Lung (tissue), 11 donors: ENCODE measurements at regions not wholly inside any gene's neighbourhood (a gene's known extent, or its start where the extent isn't known, plus 50 kb on each side); places are given as distances from the start of the nearest gene placed in this dataset.

Source experiments
- ATAC-seq: fragments of 200-7000 bp; cut with Tn5 transposase; one replicate; pipeline ENCODE4 v1.9.1; 2020; ENCODE audit warnings: moderate number of reproducible peaks; ENCODE audit not compliant: insufficient read depth, low FRiP score
- DNase-seq, 3 donors: peaks; one replicate each; pipeline ENCODE4 v3.0.0-alpha.2; 2013 to 2017
- H3K27ac ChIP-seq, 2 donors: one replicate each; pipeline ENCODE4 v1.5.1; 2013; ENCODE audit warnings: mild to moderate bottlenecking in 2 of 2, moderate library complexity in 2 of 2, control low read depth in 1 of 2, inconsistent platforms in 1 of 2, low read depth in 1 of 2, low read length in 1 of 2
- H3K27me3 ChIP-seq, 3 donors: one replicate each; pipeline ENCODE4 v1.5.1; 2013; ENCODE audit warnings: low read length in 2 of 3; ENCODE audit not compliant: control insufficient read depth in 3 of 3, insufficient read depth in 3 of 3
- H3K36me3 ChIP-seq, 4 donors: one replicate each; pipeline ENCODE4 v1.5.1; 2013; ENCODE audit warnings: low read length in 4 of 4, mild to moderate bottlenecking in 1 of 4, moderate library complexity in 1 of 4; ENCODE audit not compliant: control insufficient read depth in 4 of 4, insufficient read depth in 4 of 4
- H3K4me1 ChIP-seq, 5 donors: one replicate each; pipeline ENCODE4 v1.5.1; 2013; ENCODE audit warnings: low read length in 5 of 5, mild to moderate bottlenecking in 2 of 5, moderate library complexity in 1 of 5; ENCODE audit not compliant: control insufficient read depth in 5 of 5, insufficient read depth in 5 of 5
- H3K4me3 ChIP-seq: one replicate; pipeline ENCODE4 v1.5.1; 2013; ENCODE audit warnings: mild to moderate bottlenecking, control low read depth, moderate library complexity
- H3K9ac ChIP-seq, 2 donors: one replicate each; pipeline ENCODE4 v1.5.1; 2013; ENCODE audit warnings: low read length in 2 of 2, control low read depth in 1 of 2; ENCODE audit not compliant: insufficient read depth in 1 of 2
- H3K9me3 ChIP-seq, 4 donors: one replicate each; pipeline ENCODE4 v1.5.1; 2013; ENCODE audit warnings: low read length in 3 of 4, mild to moderate bottlenecking in 1 of 4, moderate library complexity in 1 of 4; ENCODE audit not compliant: control insufficient read depth in 4 of 4, insufficient read depth in 3 of 4
- WGBS, 2 donors: extraction: QIAGEN DNeasy Blood & Tissue Kit; methylation state at CpG; one replicate each; pipeline ENCODE4 v1.1.7; 2013; 5-methylcytosine and 5-hydroxymethylcytosine counted together
- TF ChIP-seq, protein P1 (sequence below): IDR thresholded peaks from 2 replicates; pipeline ENCODE4 v1.5.1; 2012; ENCODE audit warnings: mild to moderate bottlenecking; ENCODE audit errors: control extremely low read depth, extremely low read depth
- donor health status: control.
- donor health status: control.
- donor health status: Bipolar disorder and iron deficiency.
- donor health status: healthy.
- donor health status: DM: yes; HTN: yes; CAD: no.

DNA sequence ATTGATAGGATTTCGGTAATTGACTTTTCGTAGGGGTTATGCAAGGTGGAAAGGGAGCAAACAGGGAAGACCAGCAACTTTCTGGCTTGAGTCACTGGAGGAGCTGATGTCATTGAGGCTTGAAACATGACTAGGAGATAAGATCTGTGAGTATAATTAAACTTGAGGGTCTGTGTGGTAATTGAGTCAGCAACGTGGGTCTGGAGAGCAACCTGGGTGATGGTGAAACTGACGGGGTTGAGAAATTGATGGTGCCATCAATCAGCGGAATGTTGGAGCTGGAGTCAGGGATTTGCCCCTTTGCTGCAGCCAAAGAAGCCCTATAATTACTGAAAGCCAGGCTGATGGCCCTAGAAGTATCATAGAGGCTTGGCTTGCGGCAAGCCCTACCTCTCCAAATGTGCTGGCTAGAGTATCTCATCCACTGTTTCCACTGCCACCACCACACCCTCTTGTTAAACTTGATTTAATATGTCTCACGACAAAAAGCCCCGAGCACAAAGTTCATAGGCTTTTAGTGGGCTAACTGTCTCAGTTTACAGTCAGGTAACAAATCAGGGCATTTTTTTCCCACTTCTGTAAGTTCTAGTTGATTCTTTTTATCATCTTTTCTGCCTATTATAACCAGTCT, 186.9 kb upstream of the ELAC2 start:
- 76 to 78% methylated on average over 8 of the region's 8 CpGs for WGBS, 2 donors
- Histone ChIP-seq H3K27me3 (no peaks in the 10 kb centered on the region), H3K9me3 (no peaks in the 10 kb centered on the region), H3K36me3 (no peaks in the 10 kb centered on the region), H3K27ac (no peak overlapping the region), H3K4me1 (peaks cover 0 to 2% (median 0%) of the 10 kb centered on the region in 5 donors), H3K4me3 (no peak overlapping the region), H3K9ac (no peak overlapping the region)
- ATAC-seq (no peak), DNase-seq (no peak)
- TF ChIP-seq, protein P1, sequence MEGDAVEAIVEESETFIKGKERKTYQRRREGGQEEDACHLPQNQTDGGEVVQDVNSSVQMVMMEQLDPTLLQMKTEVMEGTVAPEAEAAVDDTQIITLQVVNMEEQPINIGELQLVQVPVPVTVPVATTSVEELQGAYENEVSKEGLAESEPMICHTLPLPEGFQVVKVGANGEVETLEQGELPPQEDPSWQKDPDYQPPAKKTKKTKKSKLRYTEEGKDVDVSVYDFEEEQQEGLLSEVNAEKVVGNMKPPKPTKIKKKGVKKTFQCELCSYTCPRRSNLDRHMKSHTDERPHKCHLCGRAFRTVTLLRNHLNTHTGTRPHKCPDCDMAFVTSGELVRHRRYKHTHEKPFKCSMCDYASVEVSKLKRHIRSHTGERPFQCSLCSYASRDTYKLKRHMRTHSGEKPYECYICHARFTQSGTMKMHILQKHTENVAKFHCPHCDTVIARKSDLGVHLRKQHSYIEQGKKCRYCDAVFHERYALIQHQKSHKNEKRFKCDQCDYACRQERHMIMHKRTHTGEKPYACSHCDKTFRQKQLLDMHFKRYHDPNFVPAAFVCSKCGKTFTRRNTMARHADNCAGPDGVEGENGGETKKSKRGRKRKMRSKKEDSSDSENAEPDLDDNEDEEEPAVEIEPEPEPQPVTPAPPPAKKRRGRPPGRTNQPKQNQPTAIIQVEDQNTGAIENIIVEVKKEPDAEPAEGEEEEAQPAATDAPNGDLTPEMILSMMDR, result no peak

DNA sequence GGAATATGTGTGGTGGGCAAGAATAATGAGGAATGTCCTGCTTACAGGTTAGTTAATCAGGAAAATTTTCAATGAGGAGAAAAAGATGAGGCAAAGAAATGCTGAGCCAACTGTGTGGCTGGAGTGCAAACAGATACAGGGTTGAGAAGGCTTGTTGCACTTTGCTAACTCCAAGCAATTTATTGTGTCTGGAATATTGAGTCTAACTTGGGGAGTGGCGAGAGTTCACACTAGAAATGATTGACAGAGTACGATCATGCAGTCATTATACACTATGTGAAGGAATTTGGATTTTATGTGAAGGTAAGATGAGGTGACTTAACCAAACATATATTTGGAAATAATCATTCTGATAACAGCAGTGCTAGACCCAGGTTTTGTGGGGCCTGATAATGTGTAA, 185.0 kb upstream of the ELAC2 start:
- Histone ChIP-seq H3K27me3 (no peaks in the 10 kb centered on the region), H3K9me3 (no peaks in the 10 kb centered on the region), H3K27ac (no peak overlapping the region), H3K4me3 (no peak overlapping the region), H3K9ac (no peak overlapping the region), H3K4me1 (peaks cover 0 to 2% (median 0%) of the 10 kb centered on the region in 5 donors), H3K36me3 (no peaks in the 10 kb centered on the region)
- no peak for ATAC-seq
- no peak for DNase-seq
- TF ChIP-seq, protein P1, result no peak
- WGBS, 2 donors, result 94 to 95% methylated on average over 2 of the region's 2 CpGs

DNA sequence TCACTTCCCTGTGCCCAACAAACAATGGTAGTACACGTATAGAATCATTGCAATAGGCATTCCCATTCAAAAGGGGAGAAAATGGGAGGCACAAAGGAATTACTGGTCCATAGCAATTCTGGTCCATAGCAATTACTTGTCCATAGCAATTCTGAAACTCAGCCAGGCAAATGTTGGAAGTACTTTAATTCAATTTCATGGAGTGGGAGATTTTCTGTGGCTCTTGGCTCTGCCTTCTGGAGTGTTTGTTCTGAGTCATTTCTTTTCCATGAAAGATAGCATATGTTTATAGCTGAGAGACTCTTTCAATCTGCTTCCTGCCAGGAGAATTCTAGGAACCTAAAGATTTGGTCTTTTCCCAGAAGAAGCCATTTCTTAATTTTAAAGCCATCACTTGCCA, 182.8 kb upstream of the ELAC2 start:
- no peaks in the 10 kb centered on the region for H3K27me3 ChIP-seq
- H3K4me1 ChIP-seq, result peaks cover 0 to 2% (median 0%) of the 10 kb centered on the region in 5 donors
- no peak overlapping the region for H3K27ac ChIP-seq
- DNase-seq, result peak in 1 of 3 donors; percentile 31
- H3K9ac ChIP-seq, result no peak overlapping the region
- no peaks in the 10 kb centered on the region for H3K9me3 ChIP-seq
- H3K36me3 ChIP-seq, result no peaks in the 10 kb centered on the region
- H3K4me3 ChIP-seq, result no peak overlapping the region
- 61 to 69% methylated on average over 1 of the region's 1 CpG for WGBS, 2 donors
- TF ChIP-seq, protein P1, result no peak
- ATAC-seq, result no peak

DNA sequence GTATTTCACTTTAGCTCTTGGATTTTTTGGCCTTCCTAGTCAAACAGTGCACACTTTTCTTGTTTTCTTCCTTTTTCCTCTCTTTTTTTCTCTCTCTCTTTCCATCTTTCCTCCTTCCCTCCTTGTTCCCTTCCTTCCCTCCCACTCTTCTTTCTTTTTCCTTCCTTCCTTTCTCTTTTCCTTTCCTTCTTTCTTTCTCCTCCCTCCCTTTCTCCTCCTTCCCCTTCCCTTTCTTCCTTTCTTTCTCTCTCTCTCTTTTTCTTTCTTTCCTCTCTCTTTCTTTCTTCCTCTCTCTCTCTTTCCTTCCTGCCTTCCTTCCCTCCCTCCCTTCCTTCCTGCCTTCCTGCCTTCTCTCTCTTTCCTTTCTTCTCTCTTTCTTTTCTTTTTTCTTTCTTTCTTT, 181.6 kb upstream of the ELAC2 start:
- no peaks in the 10 kb centered on the region for H3K27me3 ChIP-seq
- H3K9ac ChIP-seq, result no peak overlapping the region
- DNase-seq (no peak), ATAC-seq (no peak)
- H3K27ac ChIP-seq, result no peak overlapping the region
- no peaks in the 10 kb centered on the region for H3K36me3 ChIP-seq
- H3K4me3 ChIP-seq, result no peak overlapping the region
- TF ChIP-seq, protein P1, result no peak
- H3K9me3 ChIP-seq, result no peaks in the 10 kb centered on the region
- H3K4me1 ChIP-seq, result no peaks in the 10 kb centered on the region
